ENCODE measurements at regions not wholly inside any gene's neighbourhood (a gene's known extent, or its start where the extent isn't known, plus 50 kb on each side); places are given as distances from the start of the nearest gene placed in this dataset.

GRCh38 chr20:34175879-34176278, 63.8 kb upstream of the EIF2S2 start:
- ChIA-PET POLR2A (interaction anchor here (1.0 kb wide), 1 partner anchor 63 kb away, joined by 6 read pairs; the partner anchor contains the start of gene EIF2S2), CTCF (no interaction called here)
- no peak for TF ChIP-seq SUZ12 (IDR thresholded peaks at IDR 0.05)
- TF ChIP-seq BHLHE40 (IDR thresholded peaks at IDR 0.05; ENCODE audit: borderline replicate concordance), result no peak
- no peak for TF ChIP-seq FOXM1 (IDR thresholded peaks at IDR 0.05; ENCODE audit: borderline replicate concordance)
- no peak for TF ChIP-seq ELF4 (IDR thresholded peaks at IDR 0.05)
- no peak for DNase-seq (ENCODE audit: extremely low spot score)

DNA sequence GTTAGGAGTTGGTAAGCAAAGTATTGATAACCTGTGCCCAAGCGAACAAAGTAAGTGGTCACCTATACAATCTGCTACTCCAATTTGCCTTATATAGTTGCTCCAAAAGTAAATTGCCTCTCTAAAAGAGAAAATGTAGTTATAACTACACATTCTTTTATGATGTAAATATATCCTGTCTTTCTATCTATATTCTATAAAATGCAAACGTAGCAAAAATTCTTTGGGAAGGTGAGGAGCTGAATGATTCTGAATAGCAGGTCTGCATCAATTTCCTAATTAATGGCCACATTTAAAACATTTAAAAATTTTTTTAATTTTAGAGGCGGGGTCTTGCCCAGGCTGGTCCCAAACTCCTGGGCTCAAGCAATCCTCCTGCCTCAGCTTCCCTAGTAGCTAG, 64.2 kb upstream of the ASIP start:
- TF ChIP-seq FOXM1 (IDR thresholded peaks at IDR 0.05; ENCODE audit: borderline replicate concordance), result no peak
- TF ChIP-seq HDGF (IDR thresholded peaks at IDR 0.05; ENCODE audit: borderline replicate concordance), result no peak
- TF ChIP-seq ELF4 (IDR thresholded peaks at IDR 0.05), result no peak
- no peak for TF ChIP-seq L3MBTL2 (conservative IDR thresholded peaks at IDR 0.05)
- TF ChIP-seq LEF1 (IDR thresholded peaks at IDR 0.05; ENCODE audit: borderline replicate concordance), result no peak
- no peak for TF ChIP-seq PKNOX1 (IDR thresholded peaks at IDR 0.05)
- no peak for TF ChIP-seq FOXK2 (IDR thresholded peaks at IDR 0.05)
- TF ChIP-seq BHLHE40 (IDR thresholded peaks at IDR 0.05; ENCODE audit: borderline replicate concordance), result no peak
- no peak for TF ChIP-seq NFRKB (IDR thresholded peaks at IDR 0.05)
- TF ChIP-seq ZNF384 (IDR thresholded peaks at IDR 0.05), result no peak
- TF ChIP-seq ARNT (IDR thresholded peaks at IDR 0.05), result no peak
- no peak for TF ChIP-seq CTBP1 (IDR thresholded peaks at IDR 0.05; ENCODE audit: borderline replicate concordance)
- no peak for TF ChIP-seq FOXA1 (IDR thresholded peaks at IDR 0.05)
- no peak for TF ChIP-seq SP1 (IDR thresholded peaks at IDR 0.05)
- TF ChIP-seq TARDBP (IDR thresholded peaks at IDR 0.05), result no peak
- no peak for TF ChIP-seq SUZ12 (IDR thresholded peaks at IDR 0.05)
- ChIA-PET POLR2A (interaction anchor here (1.0 kb wide), 1 partner anchor 339 kb away, joined by 3 read pairs; the partner anchor contains the start of gene DYNLRB1), CTCF (no interaction called here)
- DNase-seq (ENCODE audit: extremely low spot score), result no peak

DNA sequence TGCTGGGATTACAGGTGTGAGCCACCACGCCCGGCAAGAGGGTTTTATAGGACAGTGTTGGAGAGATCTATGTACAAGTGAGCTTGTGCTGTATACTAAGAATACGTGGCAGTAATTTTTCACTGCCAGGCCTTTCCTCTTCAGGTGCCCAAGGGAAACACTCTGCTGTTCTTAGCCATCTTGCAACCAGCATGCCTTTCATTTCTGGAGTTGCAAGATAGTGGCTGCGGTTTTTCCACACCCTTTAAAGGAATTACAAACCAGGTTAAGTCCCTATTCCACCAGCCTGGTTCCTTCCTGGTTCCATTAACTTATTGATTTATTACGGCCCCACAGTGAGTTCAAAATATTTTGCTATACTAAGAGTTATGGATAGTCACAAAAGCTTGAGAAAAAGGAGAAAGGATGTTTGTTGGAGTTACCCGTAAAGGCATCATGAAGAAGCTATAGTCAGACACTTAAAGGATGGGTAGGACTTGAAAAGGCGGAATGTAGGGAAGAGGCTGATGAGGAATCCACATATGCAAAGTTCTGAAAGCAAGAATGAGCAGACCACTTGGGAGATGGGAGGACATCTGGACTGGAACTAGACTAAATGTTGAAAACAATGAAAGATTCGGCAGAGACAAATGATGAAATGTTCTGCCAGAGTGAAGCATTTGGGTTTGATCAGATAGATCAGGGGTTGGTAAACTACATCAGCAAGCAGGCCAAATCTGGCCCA, 61.4 kb upstream of the ASIP start:
- TF ChIP-seq ARNT (IDR thresholded peaks at IDR 0.05) (no peak), L3MBTL2 (conservative IDR thresholded peaks at IDR 0.05) (no peak), SUZ12 (IDR thresholded peaks at IDR 0.05) (no peak), BHLHE40 (IDR thresholded peaks at IDR 0.05; ENCODE audit: borderline replicate concordance) (no peak), NFRKB (IDR thresholded peaks at IDR 0.05) (no peak), FOXM1 (IDR thresholded peaks at IDR 0.05; ENCODE audit: borderline replicate concordance) (no peak), ZNF384 (IDR thresholded peaks at IDR 0.05) (no peak), FOXA1 (IDR thresholded peaks at IDR 0.05) (no peak), FOXK2 (IDR thresholded peaks at IDR 0.05) (no peak), HDGF (IDR thresholded peaks at IDR 0.05; ENCODE audit: borderline replicate concordance) (no peak)
- POLR2A ChIA-PET, result no interaction called here
- CTCF ChIA-PET, result interaction anchor here (0.7 to 1.8 kb wide), 2 partner anchors 11 to 20 kb away, joined by 3 to 6 read pairs; no protein-coding TSS in a partner anchor
- no peak for DNase-seq (ENCODE audit: extremely low spot score)

GRCh38 chr20:34180460-34181120, 60.6 kb upstream of the ASIP start:
- no peak for DNase-seq (ENCODE audit: extremely low spot score)
- TF ChIP-seq NFRKB (IDR thresholded peaks at IDR 0.05), result no peak
- no peak for TF ChIP-seq TARDBP (IDR thresholded peaks at IDR 0.05)
- no peak for TF ChIP-seq HDGF (IDR thresholded peaks at IDR 0.05; ENCODE audit: borderline replicate concordance)
- TF ChIP-seq SUZ12 (IDR thresholded peaks at IDR 0.05), result no peak
- no peak for TF ChIP-seq ZNF384 (IDR thresholded peaks at IDR 0.05)
- no peak for TF ChIP-seq CTBP1 (IDR thresholded peaks at IDR 0.05; ENCODE audit: borderline replicate concordance)
- TF ChIP-seq LEF1 (IDR thresholded peaks at IDR 0.05; ENCODE audit: borderline replicate concordance), result no peak
- TF ChIP-seq BHLHE40 (IDR thresholded peaks at IDR 0.05; ENCODE audit: borderline replicate concordance), result no peak
- no peak for TF ChIP-seq L3MBTL2 (conservative IDR thresholded peaks at IDR 0.05)
- no peak for TF ChIP-seq PKNOX1 (IDR thresholded peaks at IDR 0.05)
- TF ChIP-seq ELF4 (IDR thresholded peaks at IDR 0.05), result no peak
- TF ChIP-seq ARNT (IDR thresholded peaks at IDR 0.05), result no peak
- TF ChIP-seq FOXK2 (IDR thresholded peaks at IDR 0.05), result no peak
- no peak for TF ChIP-seq FOXM1 (IDR thresholded peaks at IDR 0.05; ENCODE audit: borderline replicate concordance)
- no peak for TF ChIP-seq FOXA1 (IDR thresholded peaks at IDR 0.05)
- no peak for TF ChIP-seq SP1 (IDR thresholded peaks at IDR 0.05)
- POLR2A ChIA-PET, result no interaction called here
- CTCF ChIA-PET, result interaction anchor here (0.8 to 1.8 kb wide), 2 partner anchors 10 to 338 kb away, joined by 4 to 6 read pairs; no protein-coding TSS in a partner anchor

- ChIA-PET CTCF (interaction anchor here (0.8 kb wide), 1 partner anchor 338 kb away, joined by 4 read pairs; no protein-coding TSS in a partner anchor), POLR2A (no interaction called here)
- DNase-seq (ENCODE audit: extremely low spot score), result no peak
- TF ChIP-seq BHLHE40 (IDR thresholded peaks at IDR 0.05; ENCODE audit: borderline replicate concordance) (no peak), TARDBP (IDR thresholded peaks at IDR 0.05) (no peak), ELF4 (IDR thresholded peaks at IDR 0.05) (no peak), SUZ12 (IDR thresholded peaks at IDR 0.05) (no peak)
Measured at GRCh38 chr20:34181484-34181883, 59.7 kb upstream of the ASIP start.

DNA sequence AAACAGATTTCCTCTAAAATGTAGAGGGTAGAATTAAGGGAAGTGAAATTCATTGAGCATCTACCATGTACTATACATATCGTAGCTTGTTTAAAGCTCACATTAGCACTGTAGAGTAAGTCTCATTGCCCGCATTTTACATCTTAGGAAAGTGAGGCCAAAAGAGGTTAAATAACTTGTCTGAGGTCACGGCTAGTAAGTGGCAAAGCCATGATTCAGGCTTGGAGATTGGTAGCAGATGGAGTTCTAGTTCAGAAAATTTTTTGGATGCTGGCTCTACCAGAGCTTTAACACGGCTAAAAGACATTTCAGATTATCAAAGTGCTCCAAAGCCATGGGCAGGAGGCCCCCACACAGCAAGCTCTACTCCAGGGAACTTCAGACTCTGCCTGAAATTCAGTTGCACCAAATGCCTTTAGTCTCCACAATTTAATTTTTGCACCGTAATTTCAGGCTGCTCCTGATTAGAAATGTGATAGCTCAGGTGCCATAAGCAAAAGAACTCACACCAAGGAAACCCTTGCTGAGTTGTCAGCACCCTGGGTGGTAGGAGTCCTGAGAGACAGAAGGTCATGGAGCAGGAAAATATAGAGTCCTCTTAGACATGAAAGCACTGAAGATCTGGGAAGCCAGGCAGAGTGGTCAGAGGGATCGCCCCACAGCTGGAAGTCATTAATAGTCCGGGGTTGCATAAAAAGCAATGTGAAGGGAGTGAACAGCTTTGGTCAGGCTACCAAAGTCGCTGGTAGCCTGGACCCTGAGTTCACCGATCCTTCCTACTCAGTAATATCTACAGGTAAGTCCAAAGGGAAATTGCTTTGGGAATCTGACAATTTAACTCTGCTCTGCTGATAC, 55.2 kb upstream of the ASIP start:
- POLR2A ChIA-PET, result no interaction called here
- CTCF ChIA-PET, result no interaction called here
- TF ChIP-seq SP1 (IDR thresholded peaks at IDR 0.05) (no peak), ZNF384 (IDR thresholded peaks at IDR 0.05) (no peak), LEF1 (IDR thresholded peaks at IDR 0.05; ENCODE audit: borderline replicate concordance) (no peak), BHLHE40 (IDR thresholded peaks at IDR 0.05; ENCODE audit: borderline replicate concordance) (no peak), ARNT (IDR thresholded peaks at IDR 0.05) (no peak), FOXA1 (IDR thresholded peaks at IDR 0.05) (no peak), FOXK2 (IDR thresholded peaks at IDR 0.05) (no peak), FOXM1 (IDR thresholded peaks at IDR 0.05; ENCODE audit: borderline replicate concordance) (no peak), CTBP1 (IDR thresholded peaks at IDR 0.05; ENCODE audit: borderline replicate concordance) (no peak), L3MBTL2 (conservative IDR thresholded peaks at IDR 0.05) (no peak), SUZ12 (IDR thresholded peaks at IDR 0.05) (no peak), NFRKB (IDR thresholded peaks at IDR 0.05) (no peak), PKNOX1 (IDR thresholded peaks at IDR 0.05) (no peak), TARDBP (IDR thresholded peaks at IDR 0.05) (no peak), HDGF (IDR thresholded peaks at IDR 0.05; ENCODE audit: borderline replicate concordance) (no peak), ELF4 (IDR thresholded peaks at IDR 0.05) (no peak)
- no peak for DNase-seq (ENCODE audit: extremely low spot score)

Measured in HEK293T (cell line).